ENCODE measurements at regions not wholly inside any gene's neighbourhood (a gene's known extent, or its start where the extent isn't known, plus 50 kb on each side); places are given as distances from the start of the nearest gene placed in this dataset.
"Not testable (repeated sequence)": the region's sequence is repeated elsewhere in the genome, so short reads cannot be mapped to it uniquely, and the experiment has no call there.

DNA sequence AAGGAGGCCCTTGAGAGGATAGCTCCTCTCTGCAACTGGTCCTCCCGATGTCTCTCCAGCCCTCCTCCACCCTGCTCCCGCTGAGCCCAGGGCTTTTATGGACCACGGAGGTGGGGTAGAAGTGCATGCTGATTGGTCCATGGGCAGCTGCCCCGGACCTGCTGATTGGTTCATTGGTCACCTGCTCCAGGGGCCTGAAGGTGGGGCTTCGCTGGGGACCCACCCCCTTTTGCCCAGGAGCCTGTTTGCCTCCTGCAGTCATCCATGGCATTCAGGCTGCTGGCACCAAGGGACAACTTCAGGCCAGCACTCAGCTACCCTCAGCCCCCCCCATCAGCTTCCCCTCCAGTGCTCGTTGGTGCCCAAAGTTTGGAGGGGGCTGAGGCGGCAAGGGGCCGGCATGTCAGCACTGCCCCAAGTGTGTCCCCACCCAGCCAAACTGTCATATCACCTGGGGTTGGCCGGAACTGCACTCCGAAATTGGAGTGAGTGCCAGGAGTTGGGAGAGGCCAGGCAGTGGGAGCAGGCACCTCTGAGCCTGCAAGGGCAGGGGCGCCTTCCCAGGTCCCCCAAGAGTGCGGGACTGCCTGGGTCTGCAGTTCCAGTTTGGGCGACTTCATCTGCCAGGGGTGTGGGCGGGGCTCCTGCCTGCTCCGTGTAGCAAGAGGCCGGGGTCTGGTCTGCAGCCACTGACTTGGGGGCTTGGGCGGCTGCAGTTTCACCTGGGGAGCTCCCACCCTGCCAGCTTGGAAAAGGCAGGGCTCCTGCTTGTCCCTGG, 288.9 kb downstream of the RDH14 start:
- Mint-ChIP-seq H3K36me3 (ENCODE audit: insufficient read depth) (no peaks in the 10 kb centered on the region), H3K4me1 (ENCODE audit: low read depth) (no peaks in the 10 kb centered on the region), H3K4me3 (no peak overlapping the region), H3K27me3 (ENCODE audit: low read depth) (no peaks in the 10 kb centered on the region), H3K9me3 (no peaks in the 10 kb centered on the region)
- DNase-seq, result no peak
- ATAC-seq, result no peak

- Mint-ChIP-seq H3K9me3 (no peaks in the 10 kb centered on the region), H3K36me3 (ENCODE audit: insufficient read depth) (no peaks in the 10 kb centered on the region), H3K4me1 (ENCODE audit: low read depth) (no peaks in the 10 kb centered on the region), H3K4me3 (no peak overlapping the region), H3K27me3 (ENCODE audit: low read depth) (no peaks in the 10 kb centered on the region)
- ATAC-seq (no peak), DNase-seq (no peak)
Observed at GRCh38 chr2:18268400-18268799, 292.1 kb downstream of the RDH14 start.

- Mint-ChIP-seq H3K36me3 (ENCODE audit: insufficient read depth) (no peaks in the 10 kb centered on the region), H3K4me3 (no peak overlapping the region), H3K27me3 (ENCODE audit: low read depth) (no peaks in the 10 kb centered on the region), H3K4me1 (ENCODE audit: low read depth) (no peaks in the 10 kb centered on the region), H3K9me3 (no peaks in the 10 kb centered on the region)
- DNase-seq, result no peak
- ATAC-seq, result no peak
Observed at GRCh38 chr2:18267501-18267900, 293.0 kb downstream of the RDH14 start.

GRCh38 chr2:18266699-18267098, 293.8 kb downstream of the RDH14 start:
- H3K9me3 Mint-ChIP-seq; H3K4me1 Mint-ChIP-seq (ENCODE audit: low read depth); DNase-seq; H3K4me3 Mint-ChIP-seq; ATAC-seq; H3K36me3 Mint-ChIP-seq (ENCODE audit: insufficient read depth); H3K27me3 Mint-ChIP-seq (ENCODE audit: low read depth): not testable (repeated sequence)

DNA sequence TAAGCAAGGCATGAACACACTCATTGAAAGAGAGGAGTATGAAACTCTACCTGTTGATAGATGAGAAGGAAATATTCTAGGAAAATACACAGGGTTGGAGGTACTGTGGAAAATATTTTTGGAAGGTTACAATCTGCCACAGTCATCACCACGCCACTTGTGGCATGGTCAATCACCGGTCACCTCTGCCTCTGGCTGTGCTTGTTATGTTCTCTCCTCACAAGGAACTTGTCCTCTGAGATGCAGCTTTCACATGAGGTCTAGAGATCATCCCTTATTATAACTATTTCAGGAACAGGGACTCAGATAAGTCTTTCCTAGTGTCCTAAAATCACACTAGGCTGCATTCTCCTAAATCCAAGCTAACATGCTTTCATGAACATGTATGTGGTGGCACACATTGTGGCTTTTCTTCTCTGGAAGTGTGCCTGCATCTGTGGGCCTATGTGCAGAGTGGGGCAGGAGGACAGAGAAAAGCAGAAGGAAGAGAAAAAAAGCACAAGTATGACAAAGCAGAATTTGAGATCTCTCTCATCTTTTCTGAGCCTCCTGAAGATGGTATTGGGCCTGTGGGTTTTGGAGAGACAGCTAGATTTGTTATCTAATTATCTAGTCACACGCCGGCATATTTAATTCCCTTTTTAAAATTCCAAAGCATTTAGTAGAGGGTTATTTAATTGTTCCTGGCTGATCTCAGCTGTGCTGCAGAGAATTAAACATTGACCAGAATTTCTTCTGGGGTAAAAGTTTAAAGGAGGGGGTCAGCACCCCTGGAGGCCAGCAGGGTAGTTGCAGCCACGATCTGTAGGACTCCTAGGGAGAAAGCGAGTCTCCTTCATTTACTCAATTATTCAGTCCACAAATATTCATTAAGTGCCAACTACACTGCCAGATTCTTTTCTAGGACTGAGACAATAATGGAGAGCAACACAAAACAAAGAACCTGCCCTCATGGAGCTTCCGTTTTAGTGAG, 294.6 kb downstream of the RDH14 start:
- no peak for ATAC-seq
- Mint-ChIP-seq H3K36me3 (ENCODE audit: insufficient read depth) (no peaks in the 10 kb centered on the region), H3K27me3 (ENCODE audit: low read depth) (no peaks in the 10 kb centered on the region), H3K4me3 (no peak overlapping the region), H3K9me3 (no peaks in the 10 kb centered on the region), H3K4me1 (ENCODE audit: low read depth) (no peaks in the 10 kb centered on the region)
- no peak for DNase-seq

- no peak for DNase-seq
- H3K4me3 Mint-ChIP-seq, result no peak overlapping the region
- no peaks in the 10 kb centered on the region for H3K27me3 Mint-ChIP-seq (ENCODE audit: low read depth)
- no peaks in the 10 kb centered on the region for H3K9me3 Mint-ChIP-seq
- ATAC-seq, result no peak
- no peaks in the 10 kb centered on the region for H3K36me3 Mint-ChIP-seq (ENCODE audit: insufficient read depth)
- no peaks in the 10 kb centered on the region for H3K4me1 Mint-ChIP-seq (ENCODE audit: low read depth)
Observed at GRCh38 chr2:18262601-18263000, 297.9 kb downstream of the RDH14 start.

GRCh38 chr2:18253686-18254197, 306.7 kb downstream of the RDH14 start:
- DNase-seq (no peak), ATAC-seq (no peak)
- Mint-ChIP-seq H3K36me3 (ENCODE audit: insufficient read depth) (no peaks in the 10 kb centered on the region), H3K9me3 (no peaks in the 10 kb centered on the region), H3K27me3 (ENCODE audit: low read depth) (no peaks in the 10 kb centered on the region), H3K4me3 (no peak overlapping the region), H3K4me1 (ENCODE audit: low read depth) (no peaks in the 10 kb centered on the region)

DNA sequence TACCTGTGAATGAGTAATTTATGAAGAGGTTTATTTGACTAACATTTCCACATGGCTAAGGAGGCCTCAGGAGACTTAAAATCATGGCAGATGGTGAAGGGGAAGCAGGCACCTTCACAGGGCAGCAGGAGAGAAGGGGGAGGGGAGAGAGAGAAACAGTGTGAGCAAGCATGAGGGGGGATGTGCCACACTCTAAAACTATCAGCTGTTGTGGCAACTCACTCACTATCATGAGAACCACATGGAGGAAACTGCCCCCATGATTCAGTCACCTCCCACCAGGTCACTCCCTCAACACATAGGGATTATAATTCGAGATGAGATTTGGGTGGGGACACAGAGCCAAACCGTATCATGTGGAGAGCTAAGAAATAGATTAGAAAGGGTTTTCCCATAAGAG, 309.0 kb downstream of the RDH14 start:
- Mint-ChIP-seq H3K27me3 (ENCODE audit: low read depth) (no peaks in the 10 kb centered on the region), H3K9me3 (no peaks in the 10 kb centered on the region), H3K4me3 (no peak overlapping the region), H3K4me1 (ENCODE audit: low read depth) (no peaks in the 10 kb centered on the region), H3K36me3 (ENCODE audit: insufficient read depth) (no peaks in the 10 kb centered on the region)
- no peak for ATAC-seq
- no peak for DNase-seq

DNA sequence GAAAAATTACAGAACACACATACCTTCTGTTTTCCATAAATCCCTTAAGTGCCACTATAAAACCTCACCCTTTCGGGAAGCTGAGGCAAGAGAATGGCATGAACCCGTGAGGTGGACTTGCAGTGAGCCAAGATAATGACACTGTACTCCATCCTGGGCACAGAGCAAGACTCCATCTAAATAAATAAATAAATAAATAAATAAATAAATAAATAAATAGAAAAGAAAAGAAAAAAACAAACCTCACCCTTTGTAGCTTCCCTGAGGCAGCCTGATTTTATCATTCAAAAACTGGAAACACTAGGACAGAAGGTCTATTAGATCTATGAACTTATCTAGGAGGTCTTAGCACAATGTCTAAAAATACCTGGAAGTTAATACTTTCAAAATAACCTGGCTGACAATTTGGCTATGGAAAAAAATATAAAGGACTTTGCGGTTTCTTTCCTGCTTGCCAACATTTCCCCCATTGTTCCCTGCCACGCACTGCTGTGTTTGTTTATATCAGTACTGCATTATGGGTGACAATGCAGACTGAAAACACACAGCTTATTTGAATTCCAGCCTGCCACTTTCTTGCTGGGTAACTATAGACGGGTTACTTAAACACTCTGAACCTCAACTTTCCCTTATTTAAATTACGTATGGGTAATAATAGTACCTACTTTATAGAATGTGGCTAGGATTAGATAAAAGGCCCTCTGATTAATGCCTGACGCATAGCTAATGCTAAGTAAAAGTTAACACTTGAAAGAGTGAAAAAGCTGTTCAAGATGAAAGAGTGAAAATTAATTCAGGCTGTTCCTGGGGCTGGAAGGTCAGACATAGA, 313.0 kb downstream of the RDH14 start:
- H3K27me3 Mint-ChIP-seq (ENCODE audit: low read depth), result no peaks in the 10 kb centered on the region
- no peaks in the 10 kb centered on the region for H3K9me3 Mint-ChIP-seq
- no peaks in the 10 kb centered on the region for H3K4me1 Mint-ChIP-seq (ENCODE audit: low read depth)
- ATAC-seq (no peak), DNase-seq (no peak)
- H3K36me3 Mint-ChIP-seq (ENCODE audit: insufficient read depth), result no peaks in the 10 kb centered on the region
- no peak overlapping the region for H3K4me3 Mint-ChIP-seq

- DNase-seq (no peak), ATAC-seq (no peak)
- H3K4me3 Mint-ChIP-seq, result no peak overlapping the region
- no peaks in the 10 kb centered on the region for H3K27me3 Mint-ChIP-seq (ENCODE audit: low read depth)
- no peaks in the 10 kb centered on the region for H3K9me3 Mint-ChIP-seq
- no peaks in the 10 kb centered on the region for H3K36me3 Mint-ChIP-seq (ENCODE audit: insufficient read depth)
- H3K4me1 Mint-ChIP-seq (ENCODE audit: low read depth), result no peaks in the 10 kb centered on the region
Observed at GRCh38 chr2:18245375-18245774, 315.1 kb downstream of the RDH14 start.

DNA sequence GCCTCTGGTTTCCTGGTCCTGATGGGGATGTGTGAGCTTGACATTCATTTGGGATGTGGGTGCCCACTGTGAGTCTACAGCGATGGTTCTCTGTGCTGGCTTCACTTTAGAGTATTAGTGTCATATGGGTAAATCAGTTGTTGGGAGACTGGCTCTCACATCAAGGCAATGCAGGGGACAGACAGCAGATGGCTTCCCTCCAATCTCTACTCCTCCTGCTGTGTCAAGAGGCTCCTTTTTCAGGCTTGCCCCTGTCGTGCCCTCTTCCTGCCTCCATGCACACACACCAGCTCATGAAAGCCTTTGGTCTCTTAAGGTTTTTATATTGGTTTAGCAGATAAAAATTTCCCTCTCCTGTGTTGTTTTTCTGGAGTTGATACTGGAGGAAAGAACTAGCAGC, 315.6 kb downstream of the RDH14 start:
- DNase-seq (no peak), ATAC-seq (no peak)
- H3K36me3 Mint-ChIP-seq (ENCODE audit: insufficient read depth), result no peaks in the 10 kb centered on the region
- no peaks in the 10 kb centered on the region for H3K27me3 Mint-ChIP-seq (ENCODE audit: low read depth)
- H3K4me1 Mint-ChIP-seq (ENCODE audit: low read depth), result no peaks in the 10 kb centered on the region
- H3K4me3 Mint-ChIP-seq, result no peak overlapping the region
- H3K9me3 Mint-ChIP-seq, result no peaks in the 10 kb centered on the region

GRCh38 chr2:18243816-18244215, 316.6 kb downstream of the RDH14 start:
- H3K4me3 Mint-ChIP-seq, result no peak overlapping the region
- no peaks in the 10 kb centered on the region for H3K4me1 Mint-ChIP-seq (ENCODE audit: low read depth)
- ATAC-seq, result no peak
- no peaks in the 10 kb centered on the region for H3K27me3 Mint-ChIP-seq (ENCODE audit: low read depth)
- no peaks in the 10 kb centered on the region for H3K36me3 Mint-ChIP-seq (ENCODE audit: insufficient read depth)
- DNase-seq, result no peak
- H3K9me3 Mint-ChIP-seq, result no peaks in the 10 kb centered on the region

DNA sequence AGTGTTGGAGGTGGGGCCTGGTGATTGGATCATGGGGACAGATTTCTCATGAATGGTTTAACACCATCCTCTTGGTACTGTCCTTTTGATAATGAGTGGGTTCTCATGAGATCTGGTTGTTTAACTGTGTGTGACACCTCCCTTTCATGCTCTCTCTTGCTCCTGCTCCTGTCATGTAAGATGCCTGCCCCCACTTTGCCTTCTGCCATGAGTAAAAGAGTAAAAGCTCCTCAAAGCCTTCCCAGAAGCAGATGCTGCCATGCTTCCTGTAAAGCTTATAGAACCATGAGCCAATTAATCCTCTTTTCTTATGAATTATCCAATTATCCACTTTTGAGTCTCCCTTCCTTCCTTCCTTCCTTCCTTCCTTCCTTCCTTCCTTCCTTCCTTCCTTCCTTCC, 317.7 kb downstream of the RDH14 start:
- ATAC-seq (no peak), DNase-seq (no peak)
- H3K36me3 Mint-ChIP-seq (ENCODE audit: insufficient read depth), result no peaks in the 10 kb centered on the region
- no peak overlapping the region for H3K4me3 Mint-ChIP-seq
- no peaks in the 10 kb centered on the region for H3K9me3 Mint-ChIP-seq
- H3K4me1 Mint-ChIP-seq (ENCODE audit: low read depth), result no peaks in the 10 kb centered on the region
- H3K27me3 Mint-ChIP-seq (ENCODE audit: low read depth), result no peaks in the 10 kb centered on the region

DNA sequence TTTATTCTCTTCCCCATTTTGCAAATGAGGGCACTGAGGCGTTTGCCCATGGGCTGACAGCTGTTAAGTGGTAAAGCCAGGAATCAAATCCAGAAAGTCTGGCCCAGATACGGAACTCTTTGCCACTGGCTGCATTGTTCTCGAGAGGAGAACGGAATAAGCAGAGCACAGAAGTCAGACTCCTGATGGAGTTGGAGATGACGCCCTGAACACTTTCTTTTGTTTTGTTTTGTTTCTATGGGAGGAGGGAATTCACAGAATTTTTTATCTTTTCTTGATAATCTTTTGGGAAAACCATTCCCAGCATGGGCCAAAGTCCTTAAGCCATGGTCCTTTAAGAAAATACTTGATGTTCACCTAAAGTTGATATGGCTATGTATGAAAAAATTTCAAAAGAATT, 322.2 kb downstream of the RDH14 start:
- DNase-seq (no peak), ATAC-seq (no peak)
- H3K36me3 Mint-ChIP-seq (ENCODE audit: insufficient read depth), result no peaks in the 10 kb centered on the region
- no peak overlapping the region for H3K4me3 Mint-ChIP-seq
- no peaks in the 10 kb centered on the region for H3K9me3 Mint-ChIP-seq
- H3K4me1 Mint-ChIP-seq (ENCODE audit: low read depth), result no peaks in the 10 kb centered on the region
- H3K27me3 Mint-ChIP-seq (ENCODE audit: low read depth), result no peaks in the 10 kb centered on the region
